IMR-90 (cell line): ENCODE measurements at regions not wholly inside any gene's neighbourhood (a gene's known extent, or its start where the extent isn't known, plus 50 kb on each side); places are given as distances from the start of the nearest gene placed in this dataset.

Source experiments
- ATAC-seq: fragments of 200-7000 bp; cut with Tn5 transposase; 2 replicates; pipeline ENCODE4 v1.9.1; 2020; ENCODE audit warnings: low read depth, mild to moderate bottlenecking, moderate library complexity
- BruUV-seq: library from RNA; stranded (reverse); fragments of 400-500 nt; replicated peaks from 2 replicates; lab custom pipeline; 2021; lab: Mats Ljungman, UMichigan
- CTCF ChIA-PET: fragments of 300-600 bp; formaldehyde crosslinking; extraction: SDS; loops from one replicate; lab custom pipeline; 2021; ENCODE audit warnings: antibody characterized with exemption; lab: Yijun Ruan, JAX
- POLR2A ChIA-PET: fragments of 300-600 bp; sonication (Branson Sonifier 250); formaldehyde crosslinking; loops from one replicate; lab custom pipeline; 2022; ENCODE audit warnings: antibody characterized with exemption; ENCODE audit not compliant: unreplicated experiment; lab: Charles Lee
- DNase-seq: peaks from one replicate; pipeline ENCODE4 v3.0.0; 2013
- H2AFZ ChIP-seq: replicated peaks from 2 replicates; pipeline ENCODE3; 2013; ENCODE audit warnings: low read length, mild to moderate bottlenecking; ENCODE audit not compliant: poor library complexity
- H2AK5ac ChIP-seq: 2 replicates; pipeline ENCODE4 v1.6.1; 2013; ENCODE audit warnings: low read depth, low read length, inconsistent platforms
- H2AK9ac ChIP-seq: replicated peaks from 2 replicates; pipeline ENCODE3; 2013; ENCODE audit warnings: mild to moderate bottlenecking, low read depth, low read length, moderate library complexity; ENCODE audit not compliant: poor library complexity
- H2BK120ac ChIP-seq: 2 replicates; pipeline ENCODE4 v1.6.1; 2013; ENCODE audit warnings: low read depth, low read length, inconsistent platforms
- H2BK15ac ChIP-seq: 3 replicates; pipeline ENCODE4 v1.6.1; 2013; ENCODE audit warnings: low read depth, low read length, inconsistent platforms
- H2BK20ac ChIP-seq: 2 replicates; pipeline ENCODE4 v1.6.1; 2013; ENCODE audit warnings: low read depth, mild to moderate bottlenecking, inconsistent platforms, low read length, moderate library complexity
- H2BK5ac ChIP-seq: 2 replicates; pipeline ENCODE4 v1.6.1; 2013; ENCODE audit warnings: mild to moderate bottlenecking, low read depth, low read length, inconsistent platforms; ENCODE audit not compliant: poor library complexity, severe bottlenecking
- H3K14ac ChIP-seq: replicated peaks from 2 replicates; pipeline ENCODE4 v1.6.1; 2013; ENCODE audit warnings: low read depth, low read length, inconsistent platforms
- H3K18ac ChIP-seq: 2 replicates; pipeline ENCODE4 v1.6.1; 2013; ENCODE audit warnings: low read depth, low read length, control low read depth
- H3K23ac ChIP-seq: 2 replicates; pipeline ENCODE4 v1.6.1; 2013; ENCODE audit warnings: low read depth, low read length, inconsistent platforms
- H3K27ac ChIP-seq: 2 replicates; pipeline ENCODE4 v1.5.1; 2013; ENCODE audit warnings: mild to moderate bottlenecking, control low read depth, low read length; ENCODE audit not compliant: insufficient read depth
- H3K27me3 ChIP-seq: 2 replicates; pipeline ENCODE4 v1.6.1; 2013; ENCODE audit warnings: low read length; ENCODE audit not compliant: control insufficient read depth, insufficient read depth
- H3K36me3 ChIP-seq: 2 replicates; pipeline ENCODE4 v1.6.1; 2013; ENCODE audit warnings: low read length, mixed read lengths; ENCODE audit not compliant: control insufficient read depth, insufficient read depth
- H3K4ac ChIP-seq: 2 replicates; pipeline ENCODE4 v1.6.1; 2013; ENCODE audit warnings: low read depth, low read length, inconsistent platforms
- H3K4me1 ChIP-seq: 2 replicates; pipeline ENCODE4 v1.6.1; 2013; ENCODE audit warnings: low read length, mixed read lengths; ENCODE audit not compliant: control insufficient read depth, insufficient read depth
- H3K4me2 ChIP-seq: 2 replicates; pipeline ENCODE4 v1.6.1; 2013; ENCODE audit warnings: low read depth, mild to moderate bottlenecking, control low read depth, low read length, moderate library complexity
- H3K4me3 ChIP-seq: 2 replicates; pipeline ENCODE4 v1.5.1; 2013; ENCODE audit warnings: low read depth, mild to moderate bottlenecking, control low read depth, low read length, moderate library complexity; ENCODE audit not compliant: insufficient read depth
- H3K56ac ChIP-seq: 2 replicates; pipeline ENCODE4 v1.6.1; 2013; ENCODE audit warnings: low read length, inconsistent platforms; ENCODE audit not compliant: insufficient read depth; ENCODE audit errors: extremely low read depth
- H3K79me1 ChIP-seq, 2 experiments: 2 replicates each; pipeline ENCODE4 v1.6.1; 2013; ENCODE audit warnings: low read length in 2 of 2, inconsistent platforms in 1 of 2, low read depth in 1 of 2
- H3K9ac ChIP-seq: 2 replicates; pipeline ENCODE4 v1.6.1; 2013; ENCODE audit warnings: low read depth, low read length, control low read depth
- H3K9me1 ChIP-seq: 2 replicates; pipeline ENCODE4 v1.6.1; 2013; ENCODE audit warnings: low read length, inconsistent platforms; ENCODE audit not compliant: insufficient read depth
- H3K9me3 ChIP-seq: 2 replicates; pipeline ENCODE4 v1.6.1; 2013; ENCODE audit warnings: low read length; ENCODE audit not compliant: control insufficient read depth, insufficient read depth
- H4K20me1 ChIP-seq: 2 replicates; pipeline ENCODE4 v1.6.1; 2013; ENCODE audit warnings: low read length, inconsistent platforms; ENCODE audit not compliant: insufficient read depth
- H4K5ac ChIP-seq: 2 replicates; pipeline ENCODE4 v1.6.1; 2013; ENCODE audit warnings: mild to moderate bottlenecking, low read depth, low read length, control low read depth
- H4K8ac ChIP-seq, 2 experiments: 2 replicates each; pipeline ENCODE4 v1.6.1; 2013; ENCODE audit warnings: low read depth in 2 of 2, low read length in 2 of 2, control low read depth in 1 of 2, inconsistent platforms in 1 of 2
- H4K91ac ChIP-seq: 2 replicates; pipeline ENCODE4 v1.6.1; 2013; ENCODE audit warnings: low read depth, low read length, inconsistent platforms; ENCODE audit not compliant: insufficient read depth
- CEBPB ChIP-seq: IDR thresholded peaks from 2 replicates; pipeline ENCODE4 v1.6.1; 2012; ENCODE audit warnings: low read depth, low read length, improper control_type of control experiment
- CHD1 ChIP-seq: IDR thresholded peaks from 2 replicates; pipeline ENCODE4 v1.6.1; 2012; ENCODE audit warnings: low read depth, low read length, improper control_type of control experiment
- FOS ChIP-seq: fragments of 150-350 bp; IDR thresholded peaks from 2 replicates; pipeline ENCODE4 v1.6.1; 2016; ENCODE audit warnings: low read depth, low read length
- MAFK ChIP-seq: IDR thresholded peaks from 2 replicates; pipeline ENCODE4 v1.6.1; 2012; ENCODE audit warnings: low read depth, low read length, improper control_type of control experiment
- MAZ ChIP-seq: IDR thresholded peaks from 2 replicates; pipeline ENCODE4 v1.6.1; 2012; ENCODE audit warnings: low read depth, mild to moderate bottlenecking, low read length, improper control_type of control experiment, moderate library complexity, borderline replicate concordance
- NFE2L2 ChIP-seq: fragments of 150-350 bp; IDR thresholded peaks from 2 replicates; pipeline ENCODE4 v1.6.1; 2016; ENCODE audit warnings: low read depth, mild to moderate bottlenecking, low read length
- RAD21 ChIP-seq: IDR thresholded peaks from 2 replicates; pipeline ENCODE4 v1.6.1; 2012; ENCODE audit warnings: low read length, improper control_type of control experiment
- RFX5 ChIP-seq: IDR thresholded peaks from 2 replicates; pipeline ENCODE4 v1.8.0; 2012; ENCODE audit warnings: low read depth, mild to moderate bottlenecking, low read length, moderate library complexity
- WGBS, 2 experiments: methylation state at CpG; one replicate each; pipeline versions ENCODE4 v1.1.5 to v1.1.7; 2013; ENCODE audit warnings: missing lambda C conversion rate in 2 of 2; ENCODE audit not compliant: insufficient read length in 1 of 2; ENCODE audit errors: extremely low coverage in 2 of 2; 5-methylcytosine and 5-hydroxymethylcytosine counted together
- dilution Hi-C: fragments of 300-500 bp; cut with HindIII; formaldehyde crosslinking; loops from one replicate; pipeline ENCODE4 v1.14.3; 2018; ENCODE audit warnings: low sequenced_read_pairs; ENCODE audit not compliant: unreplicated experiment
- in situ Hi-C: fragments of 300-500 bp; cut with MboI; formaldehyde crosslinking; loops from 3 replicates; pipeline ENCODE4 v1.14.3; 2019; ENCODE audit warnings: low sequenced_read_pairs, inconsistent platforms, mixed read lengths
- intact Hi-C: fragments of 100-400 bp; cut with micrococcal nuclease; formaldehyde crosslinking; loops from 2 replicates; pipeline ENCODE4 v1.10.0; 2022
- TF ChIP-seq, protein P1 (sequence below): fragments of 150-350 bp; IDR thresholded peaks from 2 replicates; pipeline ENCODE4 v1.6.1; 2016; ENCODE audit warnings: low read depth, mild to moderate bottlenecking, low read length, moderate library complexity, borderline replicate concordance
- TF ChIP-seq, protein P2 (sequence below): conservative IDR thresholded peaks from 2 replicates; pipeline ENCODE4 v1.5.1; 2012; ENCODE audit warnings: mild to moderate bottlenecking, low read depth, low read length, improper control_type of control experiment

DNA sequence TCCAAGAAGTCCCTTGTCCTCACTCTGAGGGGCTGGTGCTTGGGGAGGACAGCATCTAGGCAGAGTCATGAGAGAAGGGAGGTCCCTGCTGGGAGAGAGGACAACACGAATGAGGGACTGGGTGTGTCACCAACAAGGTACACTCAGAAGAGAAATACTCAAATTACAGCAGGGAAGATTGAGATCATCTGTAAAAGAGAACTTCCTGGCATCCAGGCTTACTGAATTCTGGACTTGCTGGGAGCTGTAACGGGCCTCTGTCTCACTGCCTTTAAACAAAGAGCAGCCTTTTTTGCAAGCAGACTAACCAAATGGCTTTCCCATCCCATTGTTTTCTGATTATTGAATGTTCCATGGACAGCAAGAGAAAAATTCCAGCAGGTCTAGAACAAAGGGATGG lies 195.7 kb upstream of the RAB4A start:
- CTCF ChIA-PET = no interaction called here
- BruUV-seq = no TSS peak

More for the DNA sequence above, 195.7 kb upstream of the RAB4A start:
- Histone ChIP-seq H3K4me3 (no peak overlapping the region), H2BK20ac (no peak overlapping the region), H3K4me1 (no peaks in the 10 kb centered on the region; the same call in 1 of the 2 replicates), H2BK120ac (no peak overlapping the region), H3K14ac (no peak overlapping the region), H3K27ac (no peak overlapping the region), H3K23ac (no peak overlapping the region), H2BK5ac (no peak overlapping the region), H2AK9ac (no peak overlapping the region), H3K9me3 (no peaks in the 10 kb centered on the region), H3K4me2 (no peak overlapping the region), H2BK15ac (no peak overlapping the region), H4K91ac (no peak overlapping the region), H3K56ac (no peak overlapping the region), H2AFZ (no peak overlapping the region), H3K79me1 (no peaks in the 10 kb centered on the region), H2AK5ac (no peak overlapping the region), H3K18ac (no peak overlapping the region), H4K8ac (no peak overlapping the region), H3K27me3 (peaks cover 11% of the 10 kb centered on the region), H4K5ac (no peak overlapping the region), H3K9me1 (no peaks in the 10 kb centered on the region), H3K9ac (no peak overlapping the region), H3K36me3 (no peaks in the 10 kb centered on the region), H3K4ac (no peak overlapping the region), H4K20me1 (no peaks in the 10 kb centered on the region)
- ATAC-seq (no peak), DNase-seq (no peak)
- TF ChIP-seq CHD1 = no peak
- no peak for TF ChIP-seq RAD21
- TF ChIP-seq FOS = no peak
- no peak for TF ChIP-seq MAFK
- no peak for TF ChIP-seq MAZ
- no peak for TF ChIP-seq RFX5
- TF ChIP-seq NFE2L2 = no peak
- TF ChIP-seq, protein P1, sequence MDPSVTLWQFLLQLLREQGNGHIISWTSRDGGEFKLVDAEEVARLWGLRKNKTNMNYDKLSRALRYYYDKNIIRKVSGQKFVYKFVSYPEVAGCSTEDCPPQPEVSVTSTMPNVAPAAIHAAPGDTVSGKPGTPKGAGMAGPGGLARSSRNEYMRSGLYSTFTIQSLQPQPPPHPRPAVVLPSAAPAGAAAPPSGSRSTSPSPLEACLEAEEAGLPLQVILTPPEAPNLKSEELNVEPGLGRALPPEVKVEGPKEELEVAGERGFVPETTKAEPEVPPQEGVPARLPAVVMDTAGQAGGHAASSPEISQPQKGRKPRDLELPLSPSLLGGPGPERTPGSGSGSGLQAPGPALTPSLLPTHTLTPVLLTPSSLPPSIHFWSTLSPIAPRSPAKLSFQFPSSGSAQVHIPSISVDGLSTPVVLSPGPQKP = no peak
- TF ChIP-seq, protein P2, sequence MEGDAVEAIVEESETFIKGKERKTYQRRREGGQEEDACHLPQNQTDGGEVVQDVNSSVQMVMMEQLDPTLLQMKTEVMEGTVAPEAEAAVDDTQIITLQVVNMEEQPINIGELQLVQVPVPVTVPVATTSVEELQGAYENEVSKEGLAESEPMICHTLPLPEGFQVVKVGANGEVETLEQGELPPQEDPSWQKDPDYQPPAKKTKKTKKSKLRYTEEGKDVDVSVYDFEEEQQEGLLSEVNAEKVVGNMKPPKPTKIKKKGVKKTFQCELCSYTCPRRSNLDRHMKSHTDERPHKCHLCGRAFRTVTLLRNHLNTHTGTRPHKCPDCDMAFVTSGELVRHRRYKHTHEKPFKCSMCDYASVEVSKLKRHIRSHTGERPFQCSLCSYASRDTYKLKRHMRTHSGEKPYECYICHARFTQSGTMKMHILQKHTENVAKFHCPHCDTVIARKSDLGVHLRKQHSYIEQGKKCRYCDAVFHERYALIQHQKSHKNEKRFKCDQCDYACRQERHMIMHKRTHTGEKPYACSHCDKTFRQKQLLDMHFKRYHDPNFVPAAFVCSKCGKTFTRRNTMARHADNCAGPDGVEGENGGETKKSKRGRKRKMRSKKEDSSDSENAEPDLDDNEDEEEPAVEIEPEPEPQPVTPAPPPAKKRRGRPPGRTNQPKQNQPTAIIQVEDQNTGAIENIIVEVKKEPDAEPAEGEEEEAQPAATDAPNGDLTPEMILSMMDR = no peak
- no peak for TF ChIP-seq CEBPB
- no CpG with 5 or more reads among the region's 2 CpGs for WGBS, 2 experiments
- POLR2A ChIA-PET = no interaction called here
- intact Hi-C loops = no loop called here
- dilution Hi-C loops = no loop called here
- in situ Hi-C loops = no loop called here
